Esophagus squamous epithelium (tissue), 4 donors: ENCODE measurements at regions not wholly inside any gene's neighbourhood (a gene's known extent, or its start where the extent isn't known, plus 50 kb on each side); places are given as distances from the start of the nearest gene placed in this dataset.

ENCODE experiments used
- CTCF ChIP-seq, 6 experiments: fragments of 450-650 bp in 4 of 6; fragments of 200-600 bp in 2 of 6; sonication (generic) in 2 of 6; IDR thresholded peaks; one replicate each; pipeline ENCODE4 v1.5.1; 2016 to 2019; ENCODE audit warnings: antibody characterized with exemption in 6 of 6, mild to moderate bottlenecking in 4 of 6, moderate library complexity in 4 of 6
- POLR2A ChIP-seq, 4 donors: fragments of 450-650 bp; IDR thresholded peaks; one replicate each; pipeline ENCODE4 v1.6.1; 2017; ENCODE audit warnings: antibody characterized with exemption in 4 of 4, mild to moderate bottlenecking in 4 of 4, moderate library complexity in 3 of 4

- no peak for TF ChIP-seq POLR2A (IDR thresholded peaks at IDR 0.05)
- no peak for TF ChIP-seq CTCF (IDR thresholded peaks at IDR 0.05)
Observed at GRCh38 chr6:130527173-130527572, 161.4 kb downstream of the TMEM200A start.
